GM18498 (cell line): ENCODE measurements at regions not wholly inside any gene's neighbourhood (a gene's known extent, or its start where the extent isn't known, plus 50 kb on each side); places are given as distances from the start of the nearest gene placed in this dataset.

Experiments
- ATAC-seq: cut with Tn5 transposase; IDR thresholded peaks from one replicate; pipeline ENCODE4 v1.9.1; 2021; ENCODE audit warnings: mild to moderate bottlenecking, moderate library complexity; ENCODE audit not compliant: unreplicated experiment

- ATAC-seq, result no peak
Measured at GRCh38 chr21:28663754-28664153, 328.9 kb downstream of the LTN1 start.

GRCh38 chr21:28663111-28663693 lies 329.5 kb downstream of the LTN1 start:
- no peak for ATAC-seq

DNA sequence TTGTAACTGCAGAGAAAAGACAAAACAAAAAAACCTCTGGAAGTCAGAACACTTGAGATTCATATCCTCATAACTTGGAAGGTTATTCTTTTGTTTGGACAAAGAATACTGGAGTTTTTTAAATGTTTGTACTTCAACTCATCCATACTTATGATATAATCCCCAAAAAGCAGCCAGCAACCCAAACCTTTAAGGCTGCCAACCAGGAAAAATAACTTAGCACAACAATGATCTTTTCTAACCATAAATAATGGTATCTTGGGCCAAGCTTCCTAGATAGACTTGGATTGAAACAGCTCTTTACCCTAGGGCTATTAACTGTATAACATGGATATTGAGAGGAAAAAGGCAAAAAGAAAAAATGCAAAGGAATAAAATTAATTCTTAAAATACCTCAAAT lies 335.1 kb downstream of the LTN1 start:
- ATAC-seq, result no peak

- no peak for ATAC-seq
Measured at GRCh38 chr21:28655471-28655870, 337.2 kb downstream of the LTN1 start.

GRCh38 chr21:28654406-28654805 lies 338.3 kb downstream of the LTN1 start:
- ATAC-seq, result no peak

GRCh38 chr21:28644762-28645161 lies 347.9 kb downstream of the LTN1 start:
- no peak for ATAC-seq

GRCh38 chr21:28642891-28643290 lies 349.8 kb downstream of the LTN1 start:
- no peak for ATAC-seq

GRCh38 chr21:28641731-28642130 lies 350.9 kb downstream of the LTN1 start:
- ATAC-seq, result no peak

GRCh38 chr21:28640326-28640725 lies 352.4 kb downstream of the LTN1 start:
- no peak for ATAC-seq

DNA sequence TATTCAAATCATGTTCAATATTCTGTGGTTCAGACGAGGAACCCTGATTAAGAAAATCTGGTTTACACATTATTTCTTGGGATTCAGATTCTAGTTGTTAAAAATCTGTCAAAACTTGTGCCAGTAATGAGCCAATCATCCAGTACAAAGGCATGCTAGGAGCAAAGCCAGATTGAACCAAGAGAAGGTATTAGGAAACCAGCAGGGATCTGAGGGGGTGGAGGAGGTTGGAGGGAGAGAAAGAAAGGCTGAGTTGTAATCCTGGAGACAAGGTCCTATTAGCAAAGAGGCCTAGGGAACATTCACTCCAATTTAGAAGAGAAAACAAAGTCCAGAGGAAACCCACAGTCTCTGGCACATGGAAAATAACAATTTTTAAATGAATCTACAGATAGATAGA lies 352.9 kb downstream of the LTN1 start:
- ATAC-seq, result no peak

- no peak for ATAC-seq
Measured at GRCh38 chr21:28636752-28637691, 355.7 kb downstream of the LTN1 start.

DNA sequence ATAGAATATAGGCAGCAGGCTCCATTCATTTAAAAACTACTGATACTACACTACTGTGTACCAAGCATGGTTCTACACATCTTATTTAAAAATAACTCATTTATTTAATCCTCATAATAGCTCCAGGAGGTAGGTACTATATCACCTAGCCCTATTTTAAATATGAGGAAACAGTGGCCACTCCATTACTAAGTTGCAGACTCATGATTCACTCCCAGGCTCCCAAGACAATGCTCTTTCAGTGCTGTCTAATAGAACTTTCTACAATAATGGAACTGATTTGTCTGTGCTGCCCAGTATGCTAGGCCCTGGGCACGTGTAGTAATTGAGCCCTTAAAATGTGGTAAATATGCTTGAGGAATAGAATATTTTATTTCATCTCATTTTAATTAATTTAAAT lies 357.1 kb downstream of the LTN1 start:
- ATAC-seq, result no peak

GRCh38 chr21:28633839-28634555 lies 358.7 kb downstream of the LTN1 start:
- no peak for ATAC-seq

DNA sequence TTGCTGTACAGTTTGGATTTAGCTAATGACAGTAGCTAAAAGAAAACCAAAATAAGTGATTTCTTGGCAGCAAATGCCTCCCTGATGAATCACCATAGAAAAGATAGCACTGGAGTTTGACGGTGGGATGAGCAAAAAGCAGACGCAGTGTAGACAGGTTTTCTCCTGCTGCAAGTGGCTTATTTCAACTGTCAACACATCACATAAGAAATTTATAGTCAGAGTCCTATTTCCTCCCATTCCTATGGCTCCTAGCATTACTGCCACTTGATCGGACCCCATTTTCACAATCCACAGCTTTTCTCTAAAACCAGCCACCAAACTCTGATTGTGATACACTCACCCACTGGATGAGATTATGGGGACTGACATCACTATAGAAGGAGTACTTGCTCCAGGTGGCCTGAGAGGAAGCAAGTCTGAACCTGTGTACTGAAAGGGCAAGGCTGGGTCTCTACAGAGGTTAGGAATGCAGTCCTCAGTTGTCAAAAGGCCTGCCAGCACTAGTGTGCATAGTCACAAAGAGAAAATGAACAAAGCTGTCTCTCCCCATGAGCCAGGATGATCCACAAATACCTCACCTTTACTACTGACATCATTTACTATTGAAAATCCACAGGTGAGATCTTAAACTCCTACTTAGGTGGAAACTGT lies 359.8 kb downstream of the LTN1 start:
- ATAC-seq, result no peak

DNA sequence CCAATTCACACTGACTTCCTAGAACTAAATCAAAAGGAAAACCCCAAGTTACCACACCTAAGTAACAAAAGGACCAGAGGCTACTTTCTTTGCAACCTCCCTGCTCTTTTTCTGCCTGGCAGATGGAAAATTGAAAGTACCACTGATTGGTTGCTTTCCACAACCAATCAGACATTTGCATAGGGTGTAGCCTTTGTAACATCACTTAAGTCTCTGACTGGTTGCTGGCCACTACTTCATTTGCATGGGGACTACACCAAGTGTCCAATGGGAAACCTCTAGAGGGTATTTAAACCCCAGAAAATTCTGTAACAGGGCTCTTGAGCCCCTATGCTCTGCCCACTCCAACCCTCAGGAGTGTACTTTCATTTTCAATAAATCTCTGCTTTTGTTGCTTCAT lies 365.0 kb downstream of the LTN1 start:
- ATAC-seq, result no peak

GRCh38 chr21:28627261-28627660 lies 365.4 kb downstream of the LTN1 start:
- ATAC-seq, result no peak

- ATAC-seq, result no peak
Measured at GRCh38 chr21:28624626-28625025, 368.1 kb downstream of the LTN1 start.

DNA sequence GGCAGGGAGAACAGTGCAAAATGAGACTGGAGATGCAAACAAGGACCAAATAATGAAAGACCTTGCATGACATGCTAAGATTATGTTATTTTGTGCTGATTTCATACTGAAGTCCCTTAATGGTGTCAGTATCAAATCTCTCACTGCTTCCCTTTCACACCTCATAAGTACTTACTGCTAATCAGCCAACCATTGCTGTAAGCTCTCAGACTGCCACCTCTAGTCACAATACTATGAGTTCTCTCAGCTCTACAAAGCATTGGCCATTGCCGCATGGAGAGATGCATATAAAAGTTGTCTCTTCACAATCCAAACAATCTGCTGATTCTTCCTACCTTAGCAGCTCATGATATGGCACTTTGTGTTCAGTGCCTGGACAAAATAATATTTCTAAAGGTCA lies 375.4 kb downstream of the LTN1 start:
- no peak for ATAC-seq

DNA sequence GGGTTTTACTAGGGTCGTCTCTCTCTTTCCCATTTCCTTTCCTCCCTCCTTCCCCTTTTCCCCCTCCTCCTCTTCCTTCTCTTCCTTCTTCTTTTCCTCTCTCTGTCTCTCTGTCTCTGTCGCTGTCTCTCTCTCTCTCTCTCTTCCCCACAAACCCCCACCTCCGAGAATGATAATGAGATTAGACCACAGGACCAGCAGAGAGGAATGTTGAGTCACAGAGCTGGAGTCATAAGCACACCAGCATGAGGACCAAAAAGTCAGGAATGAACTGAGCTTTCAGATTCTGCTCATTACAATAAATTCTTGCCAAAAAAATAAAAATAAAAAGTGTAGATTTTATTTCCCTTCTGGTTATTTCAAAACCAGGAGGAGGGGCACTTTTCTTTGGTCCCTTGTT lies 377.4 kb downstream of the LTN1 start:
- no peak for ATAC-seq

DNA sequence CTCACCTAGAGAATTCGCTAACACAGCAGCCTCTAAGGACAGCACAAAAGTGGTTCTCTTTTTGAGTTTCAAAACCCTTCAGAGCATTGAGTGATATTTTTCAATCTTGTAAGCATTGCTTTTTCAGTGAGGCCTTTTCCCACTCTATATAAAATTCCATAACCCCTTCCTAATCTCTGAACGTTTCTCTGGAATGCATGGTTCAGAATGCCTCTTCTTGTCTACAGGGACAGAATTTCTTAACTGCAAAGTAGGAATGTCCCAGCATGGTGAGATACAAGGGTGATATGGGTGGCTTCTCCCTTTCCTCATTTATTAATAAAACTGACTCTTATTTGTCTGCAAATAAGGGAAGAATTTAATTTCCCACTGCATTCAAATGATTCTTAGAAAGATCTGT lies 377.9 kb downstream of the LTN1 start:
- ATAC-seq, result no peak

- no peak for ATAC-seq
Measured at GRCh38 chr21:28608646-28609045, 384.0 kb downstream of the LTN1 start.
